ENCODE measurements at regions not wholly inside any gene's neighbourhood (a gene's known extent, or its start where the extent isn't known, plus 50 kb on each side); places are given as distances from the start of the nearest gene placed in this dataset.

DNA sequence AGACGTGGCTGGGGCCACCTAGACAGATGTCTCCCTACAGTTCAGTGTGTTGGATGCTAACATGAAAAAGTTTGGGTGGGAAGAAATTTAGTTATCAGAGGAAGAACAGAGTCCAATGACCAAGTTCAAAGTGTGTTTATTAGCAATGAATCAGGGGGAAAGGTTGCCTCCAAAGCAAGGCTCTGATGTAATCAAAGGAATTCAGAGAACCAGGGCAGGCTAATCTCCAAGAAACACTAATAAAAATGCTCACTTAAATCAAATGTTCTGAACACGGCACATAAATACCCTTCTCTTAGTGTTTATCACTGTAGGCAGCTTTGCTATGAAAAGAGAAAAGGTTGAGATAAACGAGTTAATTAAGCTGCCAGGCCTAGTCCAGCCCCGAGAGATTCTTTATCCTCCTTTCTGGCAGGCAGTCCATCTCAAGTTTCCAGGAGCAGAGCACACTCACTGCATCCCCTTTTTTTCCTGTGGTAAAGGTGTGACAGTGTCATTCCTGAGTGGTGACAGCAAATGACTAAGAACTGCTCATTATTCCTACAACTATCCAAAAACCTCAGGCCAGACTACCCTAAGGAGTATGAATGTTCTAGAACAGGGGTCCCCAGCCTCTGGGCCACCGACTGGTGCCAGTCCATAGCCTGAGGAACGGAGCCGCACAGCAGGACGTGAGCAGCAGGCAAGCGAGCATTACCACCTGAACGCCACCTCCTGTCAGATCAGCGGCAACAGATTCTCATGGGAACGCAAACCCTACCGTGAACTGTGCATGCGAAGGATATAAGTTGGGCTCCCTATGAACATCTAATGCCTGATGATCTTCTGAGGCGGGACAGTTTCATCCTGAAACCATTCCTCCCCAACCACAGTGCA lies 66.9 kb upstream of the FHIP2A start:
- no peak overlapping the region for H3K27ac ChIP-seq
- H3K4me1 ChIP-seq = peaks cover 9 to 10% of the 10 kb centered on the region in 2 donors
- TF ChIP-seq, protein P1, sequence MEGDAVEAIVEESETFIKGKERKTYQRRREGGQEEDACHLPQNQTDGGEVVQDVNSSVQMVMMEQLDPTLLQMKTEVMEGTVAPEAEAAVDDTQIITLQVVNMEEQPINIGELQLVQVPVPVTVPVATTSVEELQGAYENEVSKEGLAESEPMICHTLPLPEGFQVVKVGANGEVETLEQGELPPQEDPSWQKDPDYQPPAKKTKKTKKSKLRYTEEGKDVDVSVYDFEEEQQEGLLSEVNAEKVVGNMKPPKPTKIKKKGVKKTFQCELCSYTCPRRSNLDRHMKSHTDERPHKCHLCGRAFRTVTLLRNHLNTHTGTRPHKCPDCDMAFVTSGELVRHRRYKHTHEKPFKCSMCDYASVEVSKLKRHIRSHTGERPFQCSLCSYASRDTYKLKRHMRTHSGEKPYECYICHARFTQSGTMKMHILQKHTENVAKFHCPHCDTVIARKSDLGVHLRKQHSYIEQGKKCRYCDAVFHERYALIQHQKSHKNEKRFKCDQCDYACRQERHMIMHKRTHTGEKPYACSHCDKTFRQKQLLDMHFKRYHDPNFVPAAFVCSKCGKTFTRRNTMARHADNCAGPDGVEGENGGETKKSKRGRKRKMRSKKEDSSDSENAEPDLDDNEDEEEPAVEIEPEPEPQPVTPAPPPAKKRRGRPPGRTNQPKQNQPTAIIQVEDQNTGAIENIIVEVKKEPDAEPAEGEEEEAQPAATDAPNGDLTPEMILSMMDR (IDR thresholded peaks at IDR 0.05) = no peak
- TF ChIP-seq POLR2A (IDR thresholded peaks at IDR 0.05) = no peak
- WGBS, 2 donors = 87% methylated on average over 14 to 15 of the region's 15 CpGs
- no peaks in the 10 kb centered on the region for H3K9me3 ChIP-seq
- no peak overlapping the region for H3K4me3 ChIP-seq (replicated peaks in 1 of 3)
- intact Hi-C loops (cut with DNase I) = no loop called here
- H3K27me3 ChIP-seq = no peaks in the 10 kb centered on the region
- no peaks in the 10 kb centered on the region for H3K36me3 ChIP-seq
- DNase-seq = no peak

DNA sequence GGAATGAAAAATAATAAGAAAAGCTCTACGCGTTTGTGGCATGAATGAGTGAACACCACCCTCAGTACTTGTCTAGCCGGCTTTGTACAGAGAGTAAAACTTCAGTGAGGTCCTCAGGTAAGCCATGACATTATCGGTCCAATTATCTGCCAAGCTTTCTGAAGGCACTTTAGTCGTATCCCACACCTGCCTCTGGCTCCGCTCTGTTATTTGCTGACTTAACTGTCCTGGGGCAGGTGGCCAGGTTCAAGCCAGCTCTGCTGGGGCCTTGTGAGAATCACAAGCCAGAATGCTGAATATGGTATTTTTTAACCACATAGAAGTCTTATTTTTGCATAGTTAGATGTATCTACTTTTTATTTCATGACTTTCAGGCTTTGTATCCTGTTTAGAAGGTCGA lies 66.0 kb upstream of the FHIP2A start:
- H3K4me1 ChIP-seq = peaks cover 4 to 10% of the 10 kb centered on the region in 2 donors
- no peak overlapping the region for H3K4me3 ChIP-seq (replicated peaks in 1 of 3)
- TF ChIP-seq, protein P1 (IDR thresholded peaks at IDR 0.05) = no peak
- TF ChIP-seq POLR2A (IDR thresholded peaks at IDR 0.05) = no peak
- no peaks in the 10 kb centered on the region for H3K27me3 ChIP-seq
- no peaks in the 10 kb centered on the region for H3K36me3 ChIP-seq
- intact Hi-C loops (cut with DNase I) = no loop called here
- no peak overlapping the region for H3K27ac ChIP-seq
- DNase-seq = no peak
- WGBS, 2 donors = 81 to 91% methylated on average over 7 of the region's 7 CpGs
- H3K9me3 ChIP-seq = no peaks in the 10 kb centered on the region

DNA sequence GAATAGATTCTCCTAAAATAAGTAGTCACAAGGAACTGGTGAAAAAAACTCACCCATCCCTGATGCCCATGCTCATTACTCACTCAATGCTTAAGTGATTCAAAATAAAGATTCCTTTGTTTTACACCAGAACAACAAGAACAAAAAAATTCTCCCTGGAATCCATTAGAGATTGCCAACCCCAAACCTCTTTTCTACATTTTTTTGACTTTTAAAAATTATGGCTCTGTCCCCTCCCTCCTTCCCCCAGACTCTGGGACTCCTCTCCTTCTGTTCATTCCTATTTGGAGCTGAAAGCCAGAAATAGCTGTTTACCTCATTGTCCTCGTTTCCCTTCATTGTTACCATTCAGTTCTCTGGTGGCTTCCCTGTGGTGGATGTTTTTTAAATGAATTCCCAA lies 63.2 kb upstream of the FHIP2A start:
- H3K4me3 ChIP-seq (replicated peaks in 1 of 3) = no peak overlapping the region
- intact Hi-C loops (cut with DNase I) = no loop called here
- no peaks in the 10 kb centered on the region for H3K27me3 ChIP-seq
- H3K4me1 ChIP-seq = peaks cover 8 to 10% of the 10 kb centered on the region in 2 donors
- H3K36me3 ChIP-seq = no peaks in the 10 kb centered on the region
- H3K27ac ChIP-seq = peak overlapping the region in 2 of 3 donors; percentile 25 to 60
- TF ChIP-seq, protein P1 (IDR thresholded peaks at IDR 0.05) = no peak
- TF ChIP-seq POLR2A (IDR thresholded peaks at IDR 0.05) = no peak
- DNase-seq = no peak
- WGBS, 2 donors = 61 to 66% methylated on average over 1 of the region's 1 CpG
- H3K9me3 ChIP-seq = no peaks in the 10 kb centered on the region

DNA sequence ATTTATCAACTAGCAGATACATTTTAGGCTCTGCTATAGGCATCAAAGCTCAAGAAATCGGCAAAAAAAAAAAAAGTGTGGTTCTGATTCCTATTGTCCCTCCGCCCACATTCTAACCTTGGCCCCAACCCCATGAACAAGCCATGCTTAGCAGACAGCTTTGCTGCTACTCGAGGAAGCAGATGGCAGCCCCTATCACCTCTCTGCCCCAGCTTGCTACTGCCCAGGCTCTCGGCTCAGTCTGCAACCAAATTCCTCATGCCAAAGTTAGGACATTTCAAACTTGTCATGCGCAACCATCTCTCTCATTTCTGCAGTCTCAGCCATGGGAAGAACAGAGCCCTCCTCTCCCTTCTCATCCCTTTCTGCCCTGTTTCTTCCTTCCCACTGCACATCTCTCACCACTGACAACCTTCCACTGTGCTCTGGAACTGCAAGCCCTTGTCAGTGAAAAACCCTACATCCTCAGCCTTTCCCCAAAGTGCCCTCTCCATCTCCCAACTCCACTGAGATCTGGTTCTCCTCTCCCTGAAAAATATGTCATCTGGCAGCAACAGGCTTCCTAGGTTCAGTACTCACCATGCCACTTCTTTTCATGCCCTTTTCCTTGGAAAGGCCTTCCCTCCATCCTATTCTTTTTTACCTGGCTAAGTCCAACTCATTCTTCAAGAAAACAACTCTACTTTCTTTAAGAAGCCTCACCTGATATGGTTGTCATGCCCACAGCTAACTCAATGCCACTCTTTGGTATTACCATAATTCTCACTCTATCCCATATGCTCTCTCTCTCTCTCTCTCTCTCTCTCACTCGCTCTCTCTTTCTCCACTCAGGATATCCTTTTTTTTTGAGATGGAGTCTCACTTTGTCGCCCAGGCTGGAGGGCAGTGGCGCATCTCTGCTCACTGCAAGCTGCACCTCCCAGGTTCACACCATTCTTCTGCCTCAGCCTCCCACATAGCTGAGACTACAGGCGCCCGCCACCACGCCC lies 60.1 kb upstream of the FHIP2A start:
- TF ChIP-seq POLR2A (IDR thresholded peaks at IDR 0.05) = no peak
- TF ChIP-seq, protein P1 (IDR thresholded peaks at IDR 0.05) = no peak
- 90 to 93% methylated on average over 11 of the region's 11 CpGs for WGBS, 2 donors
- intact Hi-C loops (cut with DNase I) = no loop called here

More for the DNA sequence above, 60.1 kb upstream of the FHIP2A start:
- H3K36me3 ChIP-seq = no peaks in the 10 kb centered on the region
- H3K4me3 ChIP-seq (replicated peaks in 1 of 3) = no peak overlapping the region
- no peak overlapping the region for H3K27ac ChIP-seq
- DNase-seq = peak in 1 of 2 donors; percentile 14
- peaks cover 12 to 13% of the 10 kb centered on the region in 2 donors for H3K4me1 ChIP-seq
- no peaks in the 10 kb centered on the region for H3K9me3 ChIP-seq
- H3K27me3 ChIP-seq = no peaks in the 10 kb centered on the region
